SU-DHL-6 (cell line): ENCODE measurements at regions not wholly inside any gene's neighbourhood (a gene's known extent, or its start where the extent isn't known, plus 50 kb on each side); places are given as distances from the start of the nearest gene placed in this dataset.

ENCODE experiments used
- EZH2phosphoT487 ChIP-seq: fragments of 200-600 bp; sonication (generic), shearing (Covaris generic); conservative IDR thresholded peaks from 2 replicates; pipeline ENCODE4 v1.6.1; 2018; ENCODE audit warnings: mild to moderate bottlenecking, antibody characterized with exemption, low read length, moderate library complexity, mixed read lengths
- TF ChIP-seq, protein P1 (sequence below): fragments of 200-600 bp; sonication (generic); IDR thresholded peaks from one replicate; pipeline ENCODE4 v1.5.1; 2017; ENCODE audit warnings: antibody characterized with exemption, mild to moderate bottlenecking, low read length, moderate library complexity; ENCODE audit not compliant: insufficient read depth, poor library complexity, severe bottlenecking

DNA sequence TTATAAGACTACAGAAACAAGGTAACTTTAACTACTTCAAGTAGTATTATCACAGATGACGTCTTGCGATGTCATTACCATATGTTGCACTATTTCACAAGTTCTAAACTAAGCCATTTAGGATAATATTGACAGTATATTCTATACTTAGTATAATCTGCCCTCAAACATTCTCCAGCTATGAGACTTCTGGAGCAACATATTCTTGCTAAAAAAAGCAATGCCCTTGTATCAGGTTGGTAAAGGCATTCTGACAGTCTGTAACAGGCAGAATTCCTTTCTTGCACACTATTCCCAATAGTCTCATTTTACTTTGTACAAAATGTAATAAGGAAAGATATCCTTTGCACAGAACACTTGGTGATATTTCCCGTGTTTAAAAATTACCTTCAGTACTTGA is 694.8 kb upstream of the PKDCC start:
- TF ChIP-seq, protein P1, sequence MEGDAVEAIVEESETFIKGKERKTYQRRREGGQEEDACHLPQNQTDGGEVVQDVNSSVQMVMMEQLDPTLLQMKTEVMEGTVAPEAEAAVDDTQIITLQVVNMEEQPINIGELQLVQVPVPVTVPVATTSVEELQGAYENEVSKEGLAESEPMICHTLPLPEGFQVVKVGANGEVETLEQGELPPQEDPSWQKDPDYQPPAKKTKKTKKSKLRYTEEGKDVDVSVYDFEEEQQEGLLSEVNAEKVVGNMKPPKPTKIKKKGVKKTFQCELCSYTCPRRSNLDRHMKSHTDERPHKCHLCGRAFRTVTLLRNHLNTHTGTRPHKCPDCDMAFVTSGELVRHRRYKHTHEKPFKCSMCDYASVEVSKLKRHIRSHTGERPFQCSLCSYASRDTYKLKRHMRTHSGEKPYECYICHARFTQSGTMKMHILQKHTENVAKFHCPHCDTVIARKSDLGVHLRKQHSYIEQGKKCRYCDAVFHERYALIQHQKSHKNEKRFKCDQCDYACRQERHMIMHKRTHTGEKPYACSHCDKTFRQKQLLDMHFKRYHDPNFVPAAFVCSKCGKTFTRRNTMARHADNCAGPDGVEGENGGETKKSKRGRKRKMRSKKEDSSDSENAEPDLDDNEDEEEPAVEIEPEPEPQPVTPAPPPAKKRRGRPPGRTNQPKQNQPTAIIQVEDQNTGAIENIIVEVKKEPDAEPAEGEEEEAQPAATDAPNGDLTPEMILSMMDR, result no peak
- TF ChIP-seq EZH2phosphoT487, result no peak
